ENCODE measurements at regions not wholly inside any gene's neighbourhood (a gene's known extent, or its start where the extent isn't known, plus 50 kb on each side); places are given as distances from the start of the nearest gene placed in this dataset.
"Not testable (repeated sequence)": the region's sequence is repeated elsewhere in the genome, so short reads cannot be mapped to it uniquely, and the experiment has no call there.

DNA sequence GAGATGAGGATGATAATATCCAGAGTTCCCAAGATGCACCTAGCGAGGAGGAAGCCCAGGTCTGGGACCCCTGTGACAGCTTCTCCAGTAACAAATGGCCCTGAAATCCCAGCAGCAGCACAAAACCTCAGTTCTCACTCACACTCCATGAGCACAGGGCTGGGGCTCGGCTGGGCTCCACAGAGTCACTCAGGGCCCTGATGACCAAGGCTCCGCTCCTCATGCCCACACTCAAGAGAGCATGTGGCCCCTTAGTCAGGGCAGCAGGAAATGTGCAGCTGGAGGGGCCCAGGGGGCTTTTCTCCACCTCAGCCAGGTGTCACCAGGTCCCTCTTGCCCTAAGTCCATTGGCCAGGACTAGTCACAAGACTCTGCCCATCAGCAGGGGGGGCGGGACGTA lies 242.7 kb upstream of the SFSWAP start:
- DNase-seq, result no peak
- no peak for TF ChIP-seq POLR2A (IDR thresholded peaks at IDR 0.05; ENCODE audit: low read length)
- no peak for TF ChIP-seq GATA1 (IDR thresholded peaks at IDR 0.05; ENCODE audit: low read depth, low read length)

- DNase-seq, result not testable (repeated sequence)
Observed at GRCh38 chr12:131469945-131470344, 240.9 kb upstream of the SFSWAP start.

- TF ChIP-seq GATA1 (IDR thresholded peaks at IDR 0.05; ENCODE audit: low read depth, low read length) (no peak), POLR2A (IDR thresholded peaks at IDR 0.05; ENCODE audit: low read length) (no peak)
- DNase-seq, result no peak
Observed at GRCh38 chr12:131471271-131471905, 239.5 kb upstream of the SFSWAP start.

- TF ChIP-seq POLR2A (IDR thresholded peaks at IDR 0.05; ENCODE audit: low read length), result no peak
- no peak for TF ChIP-seq GATA1 (IDR thresholded peaks at IDR 0.05; ENCODE audit: low read depth, low read length)
- DNase-seq, result no peak
Observed at GRCh38 chr12:131471946-131472732, 238.8 kb upstream of the SFSWAP start.

GRCh38 chr12:131473261-131473660 lies 237.6 kb upstream of the SFSWAP start:
- TF ChIP-seq GATA1 (IDR thresholded peaks at IDR 0.05; ENCODE audit: low read depth, low read length) (no peak), POLR2A (IDR thresholded peaks at IDR 0.05; ENCODE audit: low read length) (no peak)
- no peak for DNase-seq

- no peak for DNase-seq
- TF ChIP-seq GATA1 (IDR thresholded peaks at IDR 0.05; ENCODE audit: low read depth, low read length), result no peak
- TF ChIP-seq POLR2A (IDR thresholded peaks at IDR 0.05; ENCODE audit: low read length), result no peak
Observed at GRCh38 chr12:131473741-131474709, 236.9 kb upstream of the SFSWAP start.

DNA sequence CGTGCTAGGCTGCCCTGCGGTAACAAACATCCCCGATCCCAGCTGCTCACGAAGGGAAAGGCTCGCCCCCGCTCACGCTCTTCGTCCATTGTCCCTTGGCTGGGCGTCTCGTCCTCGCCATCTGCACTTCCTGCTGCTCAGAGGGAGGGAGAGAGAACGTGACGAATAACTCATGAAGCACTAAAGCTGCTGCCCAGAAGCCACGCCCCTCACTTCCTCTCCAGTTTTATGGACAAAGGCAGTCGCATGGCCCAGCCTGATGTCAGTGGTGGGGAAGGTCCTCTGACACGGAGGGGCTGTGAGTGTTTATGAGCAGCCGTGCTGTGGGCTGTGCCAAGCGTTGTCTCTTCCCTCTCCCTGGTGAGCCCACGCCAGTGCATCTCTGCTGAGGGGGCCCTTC lies 235.9 kb upstream of the SFSWAP start:
- DNase-seq, result not testable (repeated sequence)

- no peak for TF ChIP-seq POLR2A (IDR thresholded peaks at IDR 0.05; ENCODE audit: low read length)
- no peak for TF ChIP-seq GATA1 (IDR thresholded peaks at IDR 0.05; ENCODE audit: low read depth, low read length)
- no peak for DNase-seq
Observed at GRCh38 chr12:131477613-131478012, 233.3 kb upstream of the SFSWAP start.

DNA sequence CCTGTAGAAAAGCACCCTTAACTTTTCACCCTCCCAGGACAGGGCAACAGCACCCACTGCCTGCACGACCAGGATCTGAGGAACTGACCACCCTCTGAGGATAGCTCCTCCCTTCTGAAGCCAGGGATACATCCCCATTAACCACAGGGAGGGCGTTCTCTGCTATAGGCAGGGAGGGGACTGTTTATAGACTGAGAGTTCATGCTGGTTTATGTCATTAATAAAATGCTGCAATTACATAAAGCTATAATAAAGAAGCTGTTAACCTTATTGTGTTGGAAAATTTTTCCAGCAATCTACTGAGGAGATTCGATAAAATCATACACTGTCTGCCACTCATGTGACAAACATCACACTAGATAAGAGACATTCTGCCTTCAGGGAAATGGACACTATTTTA lies 232.4 kb upstream of the SFSWAP start:
- DNase-seq, result no peak
- TF ChIP-seq GATA1 (IDR thresholded peaks at IDR 0.05; ENCODE audit: low read depth, low read length), result no peak
- TF ChIP-seq POLR2A (IDR thresholded peaks at IDR 0.05; ENCODE audit: low read length), result no peak

- TF ChIP-seq POLR2A (IDR thresholded peaks at IDR 0.05; ENCODE audit: low read length), result no peak
- no peak for TF ChIP-seq GATA1 (IDR thresholded peaks at IDR 0.05; ENCODE audit: low read depth, low read length)
- no peak for DNase-seq
Observed at GRCh38 chr12:131482199-131482598, 228.7 kb upstream of the SFSWAP start.

DNA sequence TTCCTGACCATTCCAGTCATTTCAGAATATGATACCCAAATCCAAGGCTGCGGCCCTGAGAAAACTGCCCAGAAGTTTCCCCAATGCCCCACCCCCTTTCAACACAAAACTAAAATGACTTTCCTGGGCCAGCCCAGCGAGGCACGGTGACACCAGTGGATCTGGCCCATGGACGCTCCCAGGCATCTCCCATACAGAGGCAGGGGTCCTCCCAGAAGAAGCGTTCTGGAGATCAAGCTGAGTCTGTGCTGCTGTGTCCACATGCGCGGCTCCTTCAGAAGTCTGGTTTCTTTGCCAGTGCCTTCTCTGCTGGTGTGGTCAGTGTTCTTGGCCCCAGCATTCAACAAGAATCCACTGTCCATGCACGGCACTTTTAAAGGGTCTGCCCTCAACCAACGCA lies 228.2 kb upstream of the SFSWAP start:
- DNase-seq, result no peak
- no peak for TF ChIP-seq GATA1 (IDR thresholded peaks at IDR 0.05; ENCODE audit: low read depth, low read length)
- TF ChIP-seq POLR2A (IDR thresholded peaks at IDR 0.05; ENCODE audit: low read length), result no peak

GRCh38 chr12:131486451-131487230 lies 224.2 kb upstream of the SFSWAP start:
- TF ChIP-seq GATA1 (IDR thresholded peaks at IDR 0.05; ENCODE audit: low read depth, low read length), result no peak
- no peak for TF ChIP-seq POLR2A (IDR thresholded peaks at IDR 0.05; ENCODE audit: low read length)

GRCh38 chr12:131487388-131488124 lies 223.3 kb upstream of the SFSWAP start:
- no peak for DNase-seq

More at GRCh38 chr12:131486451-131487230, 224.2 kb upstream of the SFSWAP start:
- no peak for DNase-seq

More at GRCh38 chr12:131487388-131488124, 223.3 kb upstream of the SFSWAP start:
- no peak for TF ChIP-seq POLR2A (IDR thresholded peaks at IDR 0.05; ENCODE audit: low read length)
- TF ChIP-seq GATA1 (IDR thresholded peaks at IDR 0.05; ENCODE audit: low read depth, low read length), result no peak
